Stimulated activated CD4-positive, alpha-beta T cell treated with anti-CD3 and anti-CD28 coated beads, Interleukin-4, amount 100 ng/mL, for 1 hour (primary cell): ENCODE measurements at regions not wholly inside any gene's neighbourhood (a gene's known extent, or its start where the extent isn't known, plus 50 kb on each side); places are given as distances from the start of the nearest gene placed in this dataset.

Experiments
- DNase-seq: peaks from one replicate; pipeline ENCODE4 v3.0.0-alpha.2; 2020

DNA sequence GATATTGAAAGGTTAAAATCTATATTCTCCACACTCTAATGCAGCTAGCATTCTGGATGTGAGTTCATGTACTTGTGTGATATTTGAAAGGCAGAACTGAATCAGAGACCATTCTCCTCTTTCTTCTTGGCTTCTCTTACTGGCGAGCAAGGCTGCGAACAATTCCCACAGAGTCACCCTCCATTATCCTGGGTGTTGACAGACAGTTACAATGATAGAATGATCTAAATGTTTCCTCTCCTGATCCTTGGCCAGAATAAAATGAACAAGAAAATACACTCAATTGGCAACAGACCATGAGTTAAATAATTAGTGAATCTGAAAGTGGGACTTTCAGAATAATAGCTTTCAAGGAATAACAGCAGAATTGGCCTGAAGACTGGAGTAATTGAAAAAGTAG is 342.8 kb downstream of the RAPGEF2 start:
- DNase-seq = no peak

- DNase-seq = peak; percentile 2
Observed at GRCh38 chr4:159446266-159446976, 343.5 kb downstream of the RAPGEF2 start.

DNA sequence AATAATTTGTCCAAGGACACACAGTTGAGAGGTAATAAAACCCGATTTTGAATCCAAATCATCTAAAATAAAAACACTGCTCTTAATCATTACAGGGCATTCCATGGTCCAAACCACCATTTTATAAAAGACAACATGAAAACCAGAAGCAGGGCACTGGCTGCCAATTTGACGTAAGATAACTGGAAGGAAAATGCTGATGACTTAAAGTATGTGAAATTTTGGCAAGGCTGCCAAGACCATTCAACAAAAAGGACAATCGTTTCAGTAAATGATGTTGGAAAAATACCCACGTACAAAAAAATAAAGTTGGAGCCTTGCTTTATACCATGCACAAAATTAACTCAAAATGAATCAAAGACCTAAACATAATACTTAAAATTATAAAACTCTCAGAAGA is 344.4 kb downstream of the RAPGEF2 start:
- no peak for DNase-seq

DNA sequence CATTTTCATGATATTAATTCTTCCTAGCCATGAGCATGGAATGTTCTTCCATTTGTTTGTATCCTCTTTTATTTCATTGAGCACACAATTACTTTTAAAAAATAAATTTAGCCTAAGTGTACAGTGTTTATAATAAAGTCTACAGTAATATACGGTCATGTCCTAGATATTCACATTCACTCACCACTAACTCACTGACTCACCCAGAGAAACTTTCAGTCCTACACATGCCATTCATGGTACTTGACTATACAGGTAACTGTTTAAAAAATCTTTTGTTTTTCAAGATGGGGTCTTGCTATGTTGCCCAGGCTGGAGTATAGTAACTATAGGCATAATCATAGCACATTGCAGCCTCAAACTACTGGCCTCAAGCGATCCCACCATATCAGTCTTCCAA is 348.1 kb downstream of the RAPGEF2 start:
- DNase-seq = no peak

DNA sequence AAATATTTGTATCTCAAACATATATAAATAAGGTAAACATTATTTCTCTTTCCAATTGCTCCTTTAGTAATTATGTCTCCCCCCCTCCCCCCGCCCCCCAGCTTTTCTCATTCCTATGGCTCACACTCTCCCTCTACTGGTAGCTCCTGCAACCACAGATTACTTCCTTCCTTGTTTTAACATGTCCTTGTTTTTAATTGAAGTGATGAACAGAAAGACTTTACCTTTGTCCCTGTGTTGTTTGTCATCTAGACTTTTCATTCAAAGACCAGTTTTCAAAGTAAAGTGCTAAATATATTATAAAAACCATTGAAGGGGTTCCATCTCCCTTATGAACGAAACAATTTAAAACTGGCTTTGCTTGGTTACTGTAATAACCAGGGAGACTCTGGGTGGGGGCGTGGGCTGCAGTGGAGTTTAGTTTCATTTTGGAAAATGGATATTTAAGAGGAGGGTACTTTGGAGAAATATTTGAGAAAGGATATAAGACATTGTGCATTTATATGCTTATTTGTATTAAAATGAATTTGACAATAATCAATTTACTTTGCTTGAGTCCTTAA is 352.9 kb downstream of the RAPGEF2 start:
- DNase-seq = no peak

DNA sequence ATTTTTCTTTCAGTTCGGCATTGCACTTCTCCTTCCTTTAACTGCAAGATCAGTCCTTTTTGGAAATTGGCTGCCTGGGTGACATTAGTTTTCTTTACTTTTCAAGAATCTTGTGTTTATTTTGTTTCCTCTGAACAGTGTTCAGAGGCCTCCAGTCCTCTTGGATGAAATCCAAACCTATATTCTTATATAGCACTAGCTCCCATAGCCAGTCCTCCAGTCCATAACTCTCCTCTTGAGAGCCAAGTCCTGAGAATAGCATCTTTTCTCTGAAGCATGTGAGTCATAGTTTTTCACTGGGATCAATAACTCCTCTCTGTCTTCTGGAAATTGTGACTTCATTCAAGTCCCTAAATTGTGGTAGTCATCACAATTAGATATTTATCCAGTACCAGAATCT is 357.5 kb downstream of the RAPGEF2 start:
- DNase-seq = no peak

GRCh38 chr4:159463235-159463634 is 360.4 kb downstream of the RAPGEF2 start:
- no peak for DNase-seq

DNA sequence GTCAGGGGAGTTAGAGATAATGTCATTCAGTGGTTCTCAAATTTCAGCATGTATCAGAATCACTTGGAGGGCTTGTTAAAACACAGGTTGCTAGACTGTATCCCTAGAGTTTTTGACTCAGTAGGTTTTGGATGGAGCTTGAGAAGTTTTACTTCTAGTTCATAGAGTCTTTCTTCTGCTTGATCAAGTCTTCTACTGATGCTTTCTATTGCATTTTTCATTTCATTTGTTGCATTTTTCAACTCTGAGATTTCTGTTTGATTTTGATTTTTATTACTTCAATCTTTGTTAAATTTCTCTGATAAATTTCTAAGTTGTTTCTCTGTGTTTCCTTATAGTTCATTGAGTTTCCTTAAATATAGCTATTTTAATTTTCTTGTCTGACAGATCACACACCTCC is 361.4 kb downstream of the RAPGEF2 start:
- no peak for DNase-seq

GRCh38 chr4:159476886-159477285 is 374.0 kb downstream of the RAPGEF2 start:
- no peak for DNase-seq

DNA sequence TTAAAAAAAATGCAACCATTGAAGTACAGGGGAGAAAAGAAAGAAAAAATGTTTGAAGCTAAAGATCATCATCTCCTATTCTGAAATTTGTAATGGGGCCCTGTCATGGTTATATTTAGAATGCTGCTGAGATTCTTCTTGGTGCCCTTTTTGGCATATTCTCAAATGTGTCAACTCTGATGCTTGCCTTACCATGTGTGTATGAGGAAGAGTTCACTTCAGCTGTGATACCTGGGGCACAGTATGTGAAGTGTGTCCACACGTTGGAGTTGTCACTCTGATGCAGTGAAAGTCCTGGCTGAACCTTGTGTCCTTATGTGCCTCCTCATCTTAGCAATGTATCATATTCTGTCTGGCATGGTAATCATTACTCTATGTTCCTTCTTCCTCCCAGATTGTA is 377.9 kb downstream of the RAPGEF2 start:
- no peak for DNase-seq

- DNase-seq = no peak
Observed at GRCh38 chr4:159481936-159482335, 379.1 kb downstream of the RAPGEF2 start.

DNA sequence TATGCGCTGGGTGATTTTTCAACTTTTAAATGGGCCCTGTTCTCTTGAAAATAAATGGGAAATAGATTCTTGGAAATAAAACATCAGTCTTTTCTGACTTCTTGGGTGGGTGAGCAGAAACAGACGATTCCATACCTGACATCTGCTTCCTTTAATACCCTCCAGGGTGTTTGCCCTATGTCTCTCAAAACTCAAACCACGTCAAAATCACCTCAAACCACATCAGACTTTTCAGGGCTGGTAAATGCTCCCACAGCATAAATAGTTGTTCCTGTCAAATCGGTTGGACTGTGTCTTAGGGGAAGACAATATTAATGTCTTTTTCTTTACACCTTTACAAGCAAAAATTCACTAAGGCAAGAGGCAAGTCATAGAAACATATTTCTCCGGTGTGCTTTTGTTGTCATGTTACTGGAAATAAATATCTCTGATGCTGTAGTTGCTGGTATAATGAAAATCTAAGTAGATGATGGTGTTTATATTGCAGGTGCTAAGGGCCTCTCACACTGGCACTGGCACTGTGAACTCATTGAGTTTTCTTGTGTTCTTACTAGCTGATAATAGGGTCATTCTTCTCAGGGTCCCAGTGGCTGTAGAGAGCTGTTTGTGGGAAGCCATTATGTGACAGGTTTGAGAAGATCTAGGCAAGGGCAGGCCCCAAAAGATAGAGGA is 380.4 kb downstream of the RAPGEF2 start:
- DNase-seq = no peak

DNA sequence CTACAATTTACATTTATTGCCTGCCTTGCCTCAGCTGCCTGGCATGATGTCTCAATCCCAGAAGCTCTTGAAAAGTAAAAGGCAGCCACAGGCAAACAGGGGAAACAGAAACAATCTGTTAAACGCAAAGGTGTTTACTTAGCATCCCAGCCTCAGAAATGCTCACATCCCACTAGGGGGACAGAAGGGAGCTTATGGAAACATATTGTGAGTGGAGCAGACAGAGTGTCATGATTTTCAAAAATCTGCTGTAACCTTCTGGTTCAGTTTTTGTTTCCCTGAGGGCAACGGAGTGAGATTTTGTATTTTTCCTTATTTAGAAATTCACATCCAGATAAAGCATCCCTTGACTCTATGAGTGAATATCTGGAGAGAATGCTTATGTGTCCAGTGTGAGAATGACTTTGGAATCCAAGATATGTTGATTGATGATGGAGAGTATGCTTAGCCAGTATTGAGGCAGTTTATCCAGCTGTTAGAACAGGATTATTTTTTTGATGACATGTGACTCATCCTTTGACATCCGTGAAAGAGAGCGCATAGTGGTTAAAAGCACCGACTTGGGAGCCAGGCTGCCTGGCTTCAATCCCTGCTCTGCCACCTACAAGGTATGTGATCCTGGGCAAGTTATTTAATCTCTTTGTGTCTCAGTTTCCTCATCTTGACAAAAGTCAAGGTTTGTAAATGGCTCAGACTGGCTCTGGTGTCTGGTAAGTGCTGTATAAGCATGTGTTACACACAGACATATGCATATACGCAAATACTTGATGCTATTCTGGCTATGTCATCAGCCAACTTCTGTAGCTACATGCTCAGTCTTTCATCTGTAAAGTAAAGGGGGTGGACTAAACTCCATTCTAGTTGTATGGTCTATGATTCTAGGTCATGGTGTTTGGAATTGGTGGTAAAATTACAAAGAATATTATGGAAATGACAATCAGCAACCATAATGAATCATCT is 381.2 kb downstream of the RAPGEF2 start:
- no peak for DNase-seq

- no peak for DNase-seq
Observed at GRCh38 chr4:159484864-159485263, 382.0 kb downstream of the RAPGEF2 start.

GRCh38 chr4:159487284-159487747 is 384.4 kb downstream of the RAPGEF2 start:
- DNase-seq = no peak

DNA sequence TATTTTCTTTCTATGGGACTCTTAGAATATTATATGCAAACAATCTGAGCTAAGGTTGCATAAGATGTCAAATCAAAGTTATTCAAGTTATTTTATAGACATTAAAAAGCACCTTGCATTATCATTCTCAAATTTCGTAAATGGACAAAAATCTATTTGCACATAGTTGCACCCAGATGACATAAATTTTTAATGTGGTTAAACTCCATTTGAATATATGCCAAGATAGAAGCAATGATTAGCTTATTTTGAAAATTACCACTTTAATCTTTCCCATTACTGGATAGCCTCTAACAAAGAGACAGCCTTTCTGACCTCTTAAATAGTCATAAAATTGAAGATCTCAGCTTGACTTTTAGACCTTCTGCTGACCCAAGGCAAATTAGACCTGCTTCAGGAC is 386.8 kb downstream of the RAPGEF2 start:
- DNase-seq = no peak

DNA sequence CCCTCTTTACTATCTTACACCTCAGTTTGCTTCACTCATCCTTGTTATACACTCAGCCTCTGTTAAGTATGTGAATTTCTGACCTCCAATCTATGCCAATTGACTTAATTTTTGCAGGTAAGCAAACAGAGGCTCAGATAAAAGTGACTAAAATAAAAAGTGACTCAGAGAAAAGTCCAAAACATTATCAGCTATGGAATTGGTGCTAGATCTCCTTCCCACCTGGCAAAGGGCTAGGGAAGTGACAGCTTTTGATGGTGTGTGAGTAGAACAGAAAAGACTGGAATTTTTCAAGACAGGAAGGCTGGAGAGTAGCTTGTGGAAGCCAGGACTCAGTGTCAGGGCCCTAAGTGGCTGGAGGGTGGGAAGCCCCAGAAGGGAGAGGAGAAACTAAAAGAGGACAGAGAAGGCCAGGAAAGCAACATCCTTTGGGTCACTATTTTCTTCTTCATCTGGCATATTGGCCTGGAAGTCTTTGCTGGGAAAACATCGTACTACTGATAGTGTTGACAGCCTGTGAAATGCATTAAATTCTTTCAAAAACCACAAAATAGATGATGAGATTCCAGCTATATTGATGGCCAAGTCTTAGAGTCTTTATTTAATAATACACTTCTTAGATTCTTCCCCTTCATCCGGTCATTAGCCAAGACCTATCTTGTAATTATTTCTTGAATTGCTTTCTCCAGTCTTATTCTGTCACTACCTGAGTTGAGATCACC is 392.8 kb downstream of the RAPGEF2 start:
- no peak for DNase-seq

GRCh38 chr4:159496248-159496647 is 393.4 kb downstream of the RAPGEF2 start:
- DNase-seq = no peak

DNA sequence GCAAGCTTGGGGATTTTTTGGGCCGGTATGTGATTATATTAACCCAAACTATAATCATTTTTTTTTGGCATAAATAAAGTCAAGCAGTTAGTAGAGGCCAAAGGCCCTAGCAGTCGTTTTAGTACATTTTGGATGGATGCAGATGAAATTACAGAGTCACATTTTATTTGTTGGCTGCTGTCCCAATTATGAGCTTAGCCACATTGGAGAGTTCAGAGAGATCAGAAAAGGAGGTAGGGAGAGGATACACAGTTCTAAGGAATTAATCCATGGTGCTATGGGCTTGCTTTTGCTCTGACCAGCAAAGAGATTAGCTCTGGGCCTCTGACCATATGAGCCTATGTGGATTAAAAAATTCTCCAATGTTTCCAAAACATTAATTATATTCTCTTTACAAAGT is 395.1 kb downstream of the RAPGEF2 start:
- DNase-seq = no peak

DNA sequence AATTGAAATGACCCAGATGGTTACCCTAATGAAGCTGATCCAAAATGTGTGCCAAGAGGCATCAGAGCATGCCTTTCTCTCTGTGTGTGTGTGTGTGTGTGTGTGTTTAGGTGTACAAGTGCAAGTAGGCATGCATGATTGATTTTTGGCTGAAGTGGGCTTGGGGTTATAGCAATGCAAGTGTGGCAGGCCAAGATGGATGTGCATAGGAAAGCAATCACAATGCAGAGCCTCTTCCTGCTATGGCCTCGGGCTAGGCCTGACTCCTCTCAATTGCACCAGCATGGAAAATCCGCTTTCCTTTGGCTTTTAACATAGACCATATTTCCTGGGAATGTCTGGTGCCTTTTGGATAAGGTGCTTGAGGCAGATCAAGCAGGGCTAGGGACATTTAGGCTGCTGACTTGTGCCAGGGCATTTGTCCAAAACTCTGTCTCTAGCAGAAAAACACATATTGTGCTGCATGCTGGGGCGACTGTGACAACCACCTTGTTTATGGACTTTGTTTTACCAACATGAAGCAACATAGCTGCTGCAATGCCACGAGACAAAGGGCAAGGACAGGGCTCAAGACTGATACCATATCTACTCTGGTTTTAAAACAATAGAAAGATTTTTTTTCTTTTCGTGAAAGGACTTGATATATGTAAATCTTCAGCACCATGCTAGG is 395.7 kb downstream of the RAPGEF2 start:
- no peak for DNase-seq

DNA sequence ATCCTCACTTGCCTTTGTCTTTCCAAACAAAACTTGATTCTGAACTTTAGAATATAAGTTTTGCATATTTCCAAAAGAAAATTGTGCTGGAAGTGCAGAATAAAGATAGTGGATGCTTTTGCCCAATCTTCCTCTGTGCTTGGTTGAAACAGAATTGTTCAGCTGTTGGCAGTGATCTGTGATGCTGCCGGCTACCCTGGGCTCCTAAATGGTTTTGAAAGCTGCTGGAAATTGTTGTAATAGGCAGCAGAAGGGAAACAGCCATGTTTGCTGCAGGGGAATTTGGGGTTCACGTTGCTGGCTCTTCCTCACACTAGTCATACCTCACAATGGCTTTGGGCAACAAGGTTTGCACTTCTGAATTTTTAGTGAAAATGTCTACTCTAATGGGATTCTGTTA is 398.0 kb downstream of the RAPGEF2 start:
- DNase-seq = no peak
